ENCODE measurements at regions not wholly inside any gene's neighbourhood (a gene's known extent, or its start where the extent isn't known, plus 50 kb on each side); places are given as distances from the start of the nearest gene placed in this dataset.

- WGBS (ENCODE audit: extremely low coverage, insufficient read length, low lambda C conversion rate), result no CpG with 5 or more reads among the region's 3 CpGs
- no peak overlapping the region for H3K14ac ChIP-seq (ENCODE audit: insufficient read depth, low read length)
- no peak for DNase-seq
- H4K8ac ChIP-seq (replicated peaks; ENCODE audit: insufficient read length, low read depth, low read length), result no peak overlapping the region
- Mint-ChIP-seq H3K27me3 (ENCODE audit: low read depth) (peaks cover 16% of the 10 kb centered on the region), H3K27ac (no peak overlapping the region), H3K4me3 (no peak overlapping the region), H3K9me3 (peaks cover 8% of the 10 kb centered on the region in 2 experiments), H3K4me1 (peaks cover 3 to 4% of the 10 kb centered on the region in 2 experiments), H3K36me3 (ENCODE audit: insufficient read depth in 1 of 3, low read depth in 3 of 3) (peaks cover 0 to 12% (median 5%) of the 10 kb centered on the region in 3 experiments; a peak in 3 of 7 replicates)
- H3K23ac ChIP-seq (ENCODE audit: insufficient read length, low read depth, low read length), result no peak overlapping the region
- no peak overlapping the region for H3T11ph ChIP-seq (ENCODE audit: low read length)
- no peaks in the 10 kb centered on the region for H3K79me2 ChIP-seq (ENCODE audit: insufficient read depth, low read length)
- H3K79me1 ChIP-seq (ENCODE audit: insufficient read depth, low read depth, low read length, poor library complexity, severe bottlenecking), result no peaks in the 10 kb centered on the region
- peak overlapping the region; percentile 6 for H3K4me2 ChIP-seq (ENCODE audit: insufficient read depth, insufficient read length, low read length)
- H2BK15ac ChIP-seq (ENCODE audit: low read depth, low read length), result no peak overlapping the region
- no peak overlapping the region for H2BK120ac ChIP-seq (ENCODE audit: low read depth, low read length, poor library complexity, severe bottlenecking)
- H3K27me3 ChIP-seq (ENCODE audit: insufficient read depth, low read length), result no peaks in the 10 kb centered on the region
- no peak overlapping the region for H2BK5ac ChIP-seq (ENCODE audit: insufficient read length, low read length)
- H4K20me1 ChIP-seq (ENCODE audit: control insufficient read depth, insufficient read depth, insufficient read length), result no peaks in the 10 kb centered on the region
- peak; percentile 36; the same call in 1 of the 3 replicates for TF ChIP-seq CTCF (conservative IDR thresholded peaks at IDR 0.05)
- H2BK12ac ChIP-seq (ENCODE audit: insufficient read length, low read depth, low read length), result no peak overlapping the region
- no peak overlapping the region for H4K91ac ChIP-seq (ENCODE audit: insufficient read length, low read depth, low read length)
- H4K5ac ChIP-seq (ENCODE audit: insufficient read length, low read depth, low read length), result no peak overlapping the region
- no peak overlapping the region for H3K56ac ChIP-seq (ENCODE audit: insufficient read length, low read depth, low read length)
- no peaks in the 10 kb centered on the region for H3K9me3 ChIP-seq (ENCODE audit: control insufficient read depth, low read depth, low read length)
- no peak overlapping the region for H3K9ac ChIP-seq (ENCODE audit: extremely low read depth, insufficient read length, low read length)
- H3K18ac ChIP-seq (ENCODE audit: insufficient read length, low read depth, low read length), result no peak overlapping the region
- H3K27ac ChIP-seq (ENCODE audit: insufficient read length, low read depth, low read length), result no peak overlapping the region
- H3K4me1 ChIP-seq (ENCODE audit: insufficient read depth, low read length), result no peaks in the 10 kb centered on the region
- no peak overlapping the region for H3K4ac ChIP-seq (ENCODE audit: low read depth, low read length)
- peak overlapping the region; percentile 90 for H2AFZ ChIP-seq (ENCODE audit: low read length)
- no peaks in the 10 kb centered on the region for H3K23me2 ChIP-seq (ENCODE audit: insufficient read length, low read depth, low read length, poor library complexity, severe bottlenecking)
- no peak overlapping the region for H2BK20ac ChIP-seq (ENCODE audit: low read depth, low read length, poor library complexity, severe bottlenecking)
- H2AK5ac ChIP-seq (ENCODE audit: insufficient read length, low read length), result no peak overlapping the region
Measured at GRCh38 chr2:172674968-172675303, 60.7 kb upstream of the RAPGEF4 start.

All from H9 (cell line).